Transverse colon (tissue), 4 donors: ENCODE measurements at regions not wholly inside any gene's neighbourhood (a gene's known extent, or its start where the extent isn't known, plus 50 kb on each side); places are given as distances from the start of the nearest gene placed in this dataset.
"Not testable (repeated sequence)": the region's sequence is repeated elsewhere in the genome, so short reads cannot be mapped to it uniquely, and the experiment has no call there.

Experiments
- DNase-seq: peaks from one replicate; pipeline ENCODE4 v3.0.0-alpha.2; 2019
- H3K27ac ChIP-seq, 4 donors: fragments of 200-600 bp; sonication (generic); 2 replicates each; pipeline ENCODE4 v1.5.1; 2016 to 2018; ENCODE audit warnings: inconsistent platforms in 4 of 4
- H3K27me3 ChIP-seq: fragments of 200-600 bp; sonication (generic); 2 replicates; pipeline ENCODE4 v1.5.1; 2017; ENCODE audit warnings: inconsistent platforms
- H3K36me3 ChIP-seq, 4 donors: fragments of 200-600 bp; sonication (generic); 2 replicates each; pipeline ENCODE4 v1.5.1; 2017 to 2019; ENCODE audit warnings: inconsistent platforms in 4 of 4
- H3K4me1 ChIP-seq, 4 donors: fragments of 200-600 bp; sonication (generic); 2 replicates each; pipeline ENCODE4 v1.5.1; 2017 to 2020; ENCODE audit warnings: inconsistent platforms in 4 of 4
- H3K4me3 ChIP-seq, 4 donors: fragments of 200-600 bp; sonication (generic); 1 replicate in 1 of 4; 2 replicates in 3 of 4; pipeline versions ENCODE4 v1.5.1 to v1.6.1; 2017 to 2019; ENCODE audit warnings: inconsistent platforms in 4 of 4
- H3K9me3 ChIP-seq, 2 donors: fragments of 200-600 bp; sonication (generic); 2 replicates each; pipeline ENCODE4 v1.5.1; 2017 to 2019; ENCODE audit warnings: inconsistent platforms in 2 of 2
- CTCF ChIP-seq, 5 experiments: fragments of 200-600 bp in 3 of 5; fragments of 450-650 bp in 2 of 5; sonication (generic) in 3 of 5; IDR thresholded peaks; 1 replicate in 2 of 5; 2 replicates in 3 of 5; pipeline ENCODE4 v1.5.1; 2016 to 2017; ENCODE audit warnings: antibody characterized with exemption in 5 of 5, inconsistent platforms in 3 of 5, mild to moderate bottlenecking in 2 of 5, moderate library complexity in 1 of 5
- EP300 ChIP-seq: sonication (generic); formaldehyde crosslinking; IDR thresholded peaks from one replicate; pipeline ENCODE4 v1.6.1; 2017; ENCODE audit warnings: antibody characterized with exemption, low read depth
- POLR2A ChIP-seq: fragments of 450-650 bp; IDR thresholded peaks from one replicate; pipeline ENCODE4 v1.6.1; 2016; ENCODE audit warnings: antibody characterized with exemption, mild to moderate bottlenecking, moderate library complexity
- POLR2AphosphoS5 ChIP-seq, 3 donors: sonication (generic); formaldehyde crosslinking; IDR thresholded peaks; one replicate each; pipeline ENCODE4 v1.6.1; 2016; ENCODE audit warnings: antibody characterized with exemption in 3 of 3
- WGBS, 2 donors: methylation state at CpG; one replicate each; pipeline ENCODE4 v1.1.5; 2018; ENCODE audit warnings: low coverage in 1 of 2; 5-methylcytosine and 5-hydroxymethylcytosine counted together
- in situ Hi-C, 4 donors: fragments of 200-750 bp; cut with MboI; loops; one replicate each; pipeline versions ENCODE4 v1.15.0 to v1.15.1; 2017; ENCODE audit warnings: low sequenced_read_pairs in 3 of 4, low pct_ligation_motif_present in 1 of 4, low pct_unique_long_range_greater_than_20kb in 1 of 4
- intact Hi-C: fragments of 100-400 bp; cut with DNase I; formaldehyde crosslinking; loops from one replicate; pipeline ENCODE4 v1.15.1; 2023; ENCODE audit warnings: low total_unique reads

GRCh38 chr3:194036842-194037241 is 99.1 kb upstream of the HES1 start:
- DNase-seq = no peak
- Histone ChIP-seq H3K27me3 (no peaks in the 10 kb centered on the region), H3K27ac (no peak overlapping the region), H3K4me1 (peaks cover 0 to 43% (median 28%) of the 10 kb centered on the region in 4 donors), H3K9me3 (no peaks in the 10 kb centered on the region), H3K36me3 (no peaks in the 10 kb centered on the region), H3K4me3 (no peak overlapping the region)
- no peak for TF ChIP-seq CTCF (IDR thresholded peaks at IDR 0.05)
- TF ChIP-seq POLR2AphosphoS5 (IDR thresholded peaks at IDR 0.05) = no peak
- no peak for TF ChIP-seq POLR2A
- no peak for TF ChIP-seq EP300
- WGBS, 2 donors = 83 to 92% methylated on average over 2 to 6 of the region's 6 CpGs
- intact Hi-C loops = no loop called here
- in situ Hi-C loops = no loop called here

GRCh38 chr3:194038346-194038745 is 97.6 kb upstream of the HES1 start:
- H3K27me3 ChIP-seq, in situ Hi-C loops, H3K27ac ChIP-seq, intact Hi-C loops, H3K4me3 ChIP-seq, H3K9me3 ChIP-seq, H3K36me3 ChIP-seq, DNase-seq: not testable (repeated sequence)
- peaks cover 0 to 35% (median 28%) of the 10 kb centered on the region in 4 donors for H3K4me1 ChIP-seq
- 84 to 86% methylated on average over 2 to 13 of the region's 13 CpGs for WGBS, 2 donors

- H3K27ac ChIP-seq = peak overlapping the region; percentile 27 to 45 (median 32)
- no peak for DNase-seq
- intact Hi-C loops (no loop called here), in situ Hi-C loops (no loop called here)
- no peak overlapping the region for H3K4me3 ChIP-seq
- H3K9me3 ChIP-seq = no peaks in the 10 kb centered on the region
- WGBS, 2 donors = 60 to 61% methylated on average over 1 to 5 of the region's 5 CpGs
- H3K27me3 ChIP-seq = no peaks in the 10 kb centered on the region
- peaks cover 0 to 31% (median 25%) of the 10 kb centered on the region in 4 donors for H3K4me1 ChIP-seq
- no peaks in the 10 kb centered on the region for H3K36me3 ChIP-seq
- TF ChIP-seq EP300 (no peak), POLR2AphosphoS5 (IDR thresholded peaks at IDR 0.05) (no peak)
Measured at GRCh38 chr3:194038960-194039359, 97.0 kb upstream of the HES1 start.

- no peaks in the 10 kb centered on the region for H3K9me3 ChIP-seq
- H3K4me1 ChIP-seq = peaks cover 0 to 14% (median 9%) of the 10 kb centered on the region in 4 donors
- H3K4me3 ChIP-seq = no peak overlapping the region
- no peaks in the 10 kb centered on the region for H3K27me3 ChIP-seq
- 73 to 78% methylated on average over 5 to 15 of the region's 15 CpGs for WGBS, 2 donors
- no peak for TF ChIP-seq EP300
- TF ChIP-seq CTCF (IDR thresholded peaks at IDR 0.05) = no peak
- TF ChIP-seq POLR2AphosphoS5 (IDR thresholded peaks at IDR 0.05) = no peak
- TF ChIP-seq POLR2A = no peak
- intact Hi-C loops = no loop called here
- no peak overlapping the region for H3K27ac ChIP-seq
- H3K36me3 ChIP-seq = no peaks in the 10 kb centered on the region
- DNase-seq = no peak
- in situ Hi-C loops = no loop called here
Measured at GRCh38 chr3:194040516-194041273, 95.3 kb upstream of the HES1 start.

- TF ChIP-seq EP300 (no peak), POLR2AphosphoS5 (IDR thresholded peaks at IDR 0.05) (no peak), POLR2A (no peak), CTCF (IDR thresholded peaks at IDR 0.05) (no peak)
- intact Hi-C loops (no loop called here), in situ Hi-C loops (no loop called here)
- H3K4me3 ChIP-seq = no peak overlapping the region
- no peak overlapping the region for H3K27ac ChIP-seq
- H3K27me3 ChIP-seq = no peaks in the 10 kb centered on the region
- 89 to 100% methylated on average over 1 to 5 of the region's 5 CpGs for WGBS, 2 donors
- peaks cover 5 to 24% (median 12%) of the 10 kb centered on the region in 4 donors for H3K4me1 ChIP-seq
- H3K36me3 ChIP-seq = no peaks in the 10 kb centered on the region
- H3K9me3 ChIP-seq = no peaks in the 10 kb centered on the region
- no peak for DNase-seq
Measured at GRCh38 chr3:194042927-194043326, 93.0 kb upstream of the HES1 start.
